ENCODE measurements at regions not wholly inside any gene's neighbourhood (a gene's known extent, or its start where the extent isn't known, plus 50 kb on each side); places are given as distances from the start of the nearest gene placed in this dataset.
"Not testable (repeated sequence)": the region's sequence is repeated elsewhere in the genome, so short reads cannot be mapped to it uniquely, and the experiment has no call there.

GRCh38 chr17:68700421-68700820 lies 99.3 kb upstream of the FAM20A start:
- DNase-seq (ENCODE audit: low read depth in 2 of 2) = no peak

GRCh38 chr17:68699936-68700335 lies 98.8 kb upstream of the FAM20A start:
- DNase-seq (ENCODE audit: low read depth in 2 of 2) = no peak

GRCh38 chr17:68698746-68699145 lies 97.6 kb upstream of the FAM20A start:
- DNase-seq (ENCODE audit: low read depth in 2 of 2) = no peak

DNA sequence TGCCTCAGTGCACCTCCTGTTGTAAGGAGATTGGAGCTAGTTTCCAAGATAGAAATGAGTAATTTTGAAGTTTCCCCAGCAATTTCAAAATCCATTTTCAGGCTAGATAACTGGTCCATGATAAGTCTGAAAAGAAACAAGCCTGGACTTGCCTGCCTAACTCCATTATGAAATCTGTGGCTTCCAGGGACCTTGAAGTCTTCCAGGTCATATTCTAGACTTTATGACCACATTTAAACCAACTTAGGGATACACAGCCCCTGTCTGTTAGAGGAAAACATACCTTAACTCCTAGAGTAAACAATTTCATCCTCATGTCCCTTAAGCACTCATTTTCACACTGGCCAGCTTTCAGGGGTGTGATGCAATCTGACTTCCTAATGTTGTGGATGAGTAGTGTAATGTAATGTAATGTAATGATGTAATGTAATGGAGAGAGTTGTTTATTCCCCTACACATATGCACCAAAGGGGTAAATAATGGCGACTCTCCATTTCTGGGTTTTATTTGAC lies 96.7 kb upstream of the FAM20A start:
- DNase-seq (ENCODE audit: low read depth in 2 of 2) = no peak

DNA sequence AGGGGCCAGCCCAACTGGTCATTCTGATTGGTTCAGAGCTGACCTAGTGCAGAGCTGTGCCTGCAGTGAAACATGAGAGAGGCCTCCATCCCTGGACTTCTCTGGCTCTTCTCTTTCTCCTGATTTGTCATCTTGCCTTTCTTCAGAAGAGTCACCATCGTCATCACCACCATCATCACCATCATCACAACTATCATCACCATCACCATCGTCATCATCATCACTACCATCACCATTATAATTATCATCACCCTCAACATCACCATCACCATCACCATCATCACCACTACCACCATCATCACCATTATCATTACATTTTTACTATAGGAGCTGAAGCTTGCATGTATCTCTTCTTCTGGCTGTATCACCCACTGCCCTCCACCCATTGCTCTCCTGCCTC lies 94.5 kb upstream of the FAM20A start:
- DNase-seq (ENCODE audit: low read depth in 2 of 2) = no peak

DNA sequence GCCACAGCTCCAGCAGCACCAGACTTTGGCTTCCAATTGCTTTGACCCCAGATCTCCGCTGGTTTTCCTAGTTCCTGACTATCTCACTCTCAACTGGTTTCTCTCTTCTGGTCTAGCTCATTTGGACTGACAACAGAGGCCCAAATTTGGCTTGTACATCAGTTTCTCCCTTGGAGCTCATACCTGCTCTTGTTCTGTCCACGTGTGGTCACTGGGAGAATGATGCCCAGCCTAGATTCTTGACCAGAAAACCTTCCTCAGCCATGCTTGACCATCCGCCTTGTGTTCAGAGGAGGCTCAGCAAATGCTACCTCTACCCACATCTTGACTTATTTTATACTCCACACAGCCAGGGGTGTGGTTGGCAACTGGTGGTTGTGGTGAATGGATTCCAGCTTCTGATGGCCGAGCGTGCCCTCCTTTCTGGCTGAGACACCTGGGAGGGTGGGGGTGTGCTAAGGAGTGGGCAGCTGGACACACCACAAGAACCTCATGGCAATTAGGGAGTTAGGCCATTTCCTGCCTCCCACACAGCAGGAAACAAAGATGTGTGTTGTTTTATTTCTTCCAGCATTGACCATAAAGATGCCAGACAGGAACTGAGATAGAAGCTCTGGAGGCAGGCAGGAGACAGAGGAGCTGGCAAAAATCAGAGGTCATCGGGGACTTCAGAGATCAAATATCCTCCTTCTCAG lies 93.8 kb upstream of the FAM20A start:
- DNase-seq (ENCODE audit: low read depth in 2 of 2) = no peak

DNA sequence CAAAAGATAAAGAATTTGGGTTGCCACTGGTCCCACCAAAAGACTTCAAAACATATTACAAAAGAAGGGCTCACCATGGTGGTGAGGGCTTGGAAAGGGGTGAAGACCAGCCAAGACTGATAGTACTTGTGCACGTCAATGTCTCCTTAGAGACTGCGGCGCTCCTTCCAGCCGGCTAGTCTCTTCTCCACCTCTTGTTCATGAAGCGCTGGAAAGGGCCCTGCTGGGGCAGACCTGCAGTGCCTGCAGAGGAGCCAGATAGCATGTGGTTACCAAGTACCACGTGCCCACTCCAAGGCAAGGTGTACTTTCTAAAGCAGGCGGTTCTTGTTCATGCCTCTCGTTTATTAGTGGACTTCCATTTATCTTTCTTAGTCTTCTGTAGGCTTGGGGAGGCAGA lies 92.7 kb upstream of the FAM20A start:
- DNase-seq (ENCODE audit: low read depth in 2 of 2) = no peak

GRCh38 chr17:68693466-68693865 lies 92.3 kb upstream of the FAM20A start:
- DNase-seq (ENCODE audit: low read depth in 2 of 2) = no peak

GRCh38 chr17:68686108-68686988 lies 85.2 kb upstream of the FAM20A start:
- no peak for DNase-seq (ENCODE audit: low read depth in 2 of 2)

GRCh38 chr17:68684949-68685357 lies 83.8 kb upstream of the FAM20A start:
- DNase-seq (ENCODE audit: low read depth in 2 of 2) = no peak

DNA sequence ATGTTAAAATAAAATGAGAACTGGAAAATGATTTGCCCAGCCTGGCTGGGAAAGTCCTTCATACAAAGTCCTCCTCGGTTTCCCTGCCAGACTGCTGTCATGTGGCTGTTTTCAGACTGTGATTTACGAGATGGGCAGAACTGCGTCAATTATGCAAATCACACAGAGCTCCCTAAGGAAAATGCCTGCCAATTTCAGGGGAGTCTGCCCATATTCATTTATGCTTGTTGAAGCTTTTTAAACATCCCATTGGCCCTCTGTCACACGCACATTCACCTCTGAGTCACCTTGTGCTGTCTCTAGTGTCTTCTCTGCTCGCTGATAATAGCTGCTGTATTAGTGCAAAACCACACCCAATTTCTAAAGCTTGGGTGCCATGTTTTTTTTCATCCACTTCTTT lies 81.7 kb upstream of the FAM20A start:
- DNase-seq (ENCODE audit: low read depth in 2 of 2) = no peak

DNA sequence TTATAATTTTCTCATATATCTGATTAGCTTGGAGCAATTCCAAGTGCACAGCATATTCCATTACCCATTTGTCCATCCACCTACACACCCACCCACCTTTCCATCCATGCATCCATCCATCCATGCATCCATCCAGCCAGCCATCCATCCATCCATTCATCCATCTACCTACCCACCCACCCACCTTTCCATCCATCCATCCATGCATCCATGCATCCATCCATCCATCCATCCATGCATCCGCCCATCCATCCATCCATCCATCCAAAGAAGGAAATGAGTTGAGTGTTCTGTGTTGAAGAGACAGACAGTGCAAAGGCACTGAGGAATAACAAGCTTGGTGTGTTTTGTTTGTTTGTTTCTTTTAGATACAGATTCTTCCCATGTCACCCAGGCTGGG lies 78.7 kb upstream of the FAM20A start:
- no peak for DNase-seq (ENCODE audit: low read depth in 2 of 2)

DNA sequence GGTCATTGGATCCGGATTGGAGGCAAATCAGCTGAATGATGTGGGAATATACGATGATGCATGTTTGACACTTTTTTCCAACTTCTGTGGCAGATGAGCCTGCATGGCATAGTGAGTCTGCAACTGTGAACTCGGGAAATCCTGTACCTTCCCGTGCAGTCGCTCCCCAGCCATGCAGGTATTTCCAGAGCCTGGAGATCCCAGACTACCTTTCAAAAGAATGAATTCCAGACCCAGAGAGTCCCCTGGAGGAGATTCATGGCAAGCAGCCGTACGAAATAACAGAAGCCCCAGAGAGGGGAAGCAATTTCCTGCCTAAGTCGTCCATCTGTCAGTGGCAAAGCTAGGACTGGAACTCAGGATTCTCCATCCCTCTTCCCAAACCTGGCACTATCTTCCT lies 75.7 kb upstream of the FAM20A start:
- DNase-seq (ENCODE audit: low read depth in 2 of 2) = no peak

GRCh38 chr17:68675723-68676122 lies 74.6 kb upstream of the FAM20A start:
- DNase-seq (ENCODE audit: low read depth in 2 of 2) = no peak

DNA sequence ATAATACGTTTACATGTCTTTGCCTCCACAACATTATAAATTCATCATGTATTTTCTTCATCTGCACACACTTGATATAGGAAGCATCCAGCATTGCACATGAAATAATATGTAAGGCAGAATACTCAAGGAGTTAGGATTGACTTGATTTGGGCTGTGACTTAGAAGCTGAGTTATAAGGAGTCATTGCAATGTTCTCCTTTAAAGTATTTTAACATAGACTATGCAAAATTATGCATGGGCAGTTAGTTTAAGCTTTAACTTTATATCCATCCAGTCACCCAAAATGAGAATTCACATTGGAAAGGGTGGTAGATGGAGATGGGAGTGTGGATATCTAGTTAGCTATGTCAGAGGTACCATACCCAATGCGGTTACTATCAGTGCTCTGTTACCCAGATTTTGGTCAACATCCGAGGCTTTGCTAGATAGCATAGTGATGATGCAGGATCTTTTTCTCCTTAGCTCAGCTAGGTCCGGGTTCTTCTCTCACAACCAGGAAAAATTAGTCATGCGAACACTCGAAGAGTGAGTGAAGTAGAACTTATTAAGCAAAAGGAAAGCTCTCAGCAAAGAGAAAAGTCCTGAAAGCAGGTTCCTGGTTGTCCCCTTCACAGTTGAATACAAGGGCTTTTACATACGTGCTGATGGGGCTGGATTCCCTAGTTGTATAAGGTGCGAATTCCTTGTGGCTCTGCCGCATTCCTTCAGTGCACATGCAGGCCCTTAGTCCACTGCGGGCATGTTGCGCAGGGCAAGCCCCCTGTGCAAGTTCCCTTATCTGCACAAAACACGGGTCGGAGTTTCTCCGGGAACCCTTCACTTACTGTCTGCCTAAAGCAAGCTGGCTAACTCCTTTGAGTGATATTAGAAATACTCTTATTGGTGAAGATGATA lies 73.1 kb upstream of the FAM20A start:
- DNase-seq (ENCODE audit: low read depth in 2 of 2) = no peak

DNA sequence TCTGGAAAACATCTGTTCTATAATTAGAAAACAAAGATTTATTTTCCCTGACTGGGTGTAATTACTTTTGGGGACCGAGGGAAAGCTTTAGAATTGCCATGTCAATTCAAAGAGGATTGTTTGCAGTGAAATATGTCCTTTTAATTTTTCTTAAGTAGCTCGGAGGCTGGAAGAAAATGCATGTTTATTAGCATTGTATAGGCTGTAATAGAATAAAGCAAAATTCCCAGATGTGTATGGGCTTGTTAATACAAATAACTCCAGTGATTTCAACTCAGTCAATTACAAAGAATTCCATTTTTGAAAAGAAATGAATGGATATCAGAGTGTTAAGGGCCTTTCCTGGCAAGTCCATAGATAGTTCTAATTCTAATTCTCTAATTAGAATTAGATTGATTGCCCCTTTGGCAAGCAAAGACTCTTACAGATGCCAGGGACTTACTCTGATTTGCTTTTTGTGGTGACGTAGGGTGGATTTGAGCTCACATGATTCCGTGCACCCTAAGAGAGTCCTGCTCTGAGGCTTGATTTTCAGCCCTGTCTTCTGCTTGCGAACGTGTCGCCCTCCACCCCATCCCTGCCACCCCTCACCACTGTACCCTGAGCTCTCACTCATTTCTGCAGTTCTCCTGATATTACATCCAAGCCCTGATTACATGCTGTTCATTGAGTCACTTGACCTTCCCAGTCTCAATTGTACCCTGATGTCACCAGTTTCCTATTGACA lies 70.0 kb upstream of the FAM20A start:
- DNase-seq (ENCODE audit: low read depth in 2 of 2) = no peak

DNA sequence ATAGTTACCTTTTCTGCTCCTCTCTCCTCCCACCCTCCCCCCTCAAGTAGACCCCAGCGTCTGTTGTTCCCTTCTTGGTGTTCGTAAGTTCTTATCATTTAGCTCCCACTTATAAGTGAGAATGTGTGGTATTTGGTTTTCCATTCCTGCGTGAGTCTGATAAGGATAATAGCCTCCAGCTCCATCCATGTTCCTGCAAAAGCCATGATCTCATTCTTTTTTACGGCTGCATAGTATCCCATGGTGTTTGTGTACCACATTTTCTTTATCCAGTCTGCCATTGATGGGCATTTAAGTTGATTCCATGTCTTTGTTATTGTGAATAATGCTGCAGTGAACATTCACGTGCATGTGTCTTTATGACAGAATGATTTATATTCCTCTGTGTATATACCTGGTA lies 65.3 kb upstream of the FAM20A start:
- DNase-seq (ENCODE audit: low read depth in 2 of 2) = not testable (repeated sequence)

GRCh38 chr17:68665373-68665772 lies 64.2 kb upstream of the FAM20A start:
- DNase-seq (ENCODE audit: low read depth in 2 of 2) = no peak

GRCh38 chr17:68662479-68662878 lies 61.3 kb upstream of the FAM20A start:
- DNase-seq (ENCODE audit: low read depth in 2 of 2) = no peak

- DNase-seq (ENCODE audit: low read depth in 2 of 2) = no peak
Measured at GRCh38 chr17:68662037-68662432, 60.9 kb upstream of the FAM20A start.

DNA sequence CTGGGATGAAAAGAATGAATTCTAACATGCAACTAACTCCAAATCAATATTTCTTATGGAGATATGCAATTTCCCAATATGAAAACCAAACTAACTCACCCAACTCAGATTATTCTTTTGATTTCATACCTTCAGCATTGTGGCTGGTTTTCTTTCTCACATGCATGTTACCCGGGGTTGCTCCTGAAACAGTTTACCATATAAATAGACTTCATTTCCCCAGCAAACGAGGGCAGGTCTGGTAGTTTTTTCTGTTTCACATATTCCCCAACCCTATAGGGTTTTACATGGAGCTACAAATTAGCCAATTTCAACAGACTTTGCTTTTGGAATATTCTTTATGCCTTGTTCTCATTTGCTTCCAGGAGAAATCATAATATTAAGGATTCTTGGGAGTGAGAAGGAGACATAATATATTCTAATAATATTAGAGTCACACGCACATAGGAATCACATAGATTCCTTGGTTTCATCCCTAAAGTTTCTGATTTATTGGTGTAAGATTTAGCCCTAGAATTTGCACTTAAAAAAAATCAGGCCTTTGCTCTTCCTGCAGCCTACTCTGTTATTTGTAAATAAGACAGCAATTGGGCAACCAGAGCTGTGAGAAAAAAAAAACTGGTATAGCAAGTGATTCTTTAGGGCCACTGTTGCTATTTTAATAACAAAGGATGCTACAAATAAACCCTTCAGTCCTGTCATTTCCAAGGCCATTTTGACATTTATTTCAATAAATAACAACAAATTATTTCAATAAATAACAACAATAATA lies 60.3 kb upstream of the FAM20A start:
- no peak for DNase-seq (ENCODE audit: low read depth in 2 of 2)

Data from stimulated activated CD4-positive, alpha-beta T cell treated with anti-CD3 and anti-CD28 coated beads, Interleukin-1b, Interleukin-23, amount 100 ng/mL, for 1 hour (primary cell).